Pons (tissue), 1 donor: ENCODE measurements at regions not wholly inside any gene's neighbourhood (a gene's known extent, or its start where the extent isn't known, plus 50 kb on each side); places are given as distances from the start of the nearest gene placed in this dataset.
"Not testable (repeated sequence)": the region's sequence is repeated elsewhere in the genome, so short reads cannot be mapped to it uniquely, and the experiment has no call there.

ENCODE experiments used
- DNase-seq: peaks from one replicate; pipeline ENCODE4 v3.0.0-alpha.2; 2016; ENCODE audit warnings: low spot score

DNA sequence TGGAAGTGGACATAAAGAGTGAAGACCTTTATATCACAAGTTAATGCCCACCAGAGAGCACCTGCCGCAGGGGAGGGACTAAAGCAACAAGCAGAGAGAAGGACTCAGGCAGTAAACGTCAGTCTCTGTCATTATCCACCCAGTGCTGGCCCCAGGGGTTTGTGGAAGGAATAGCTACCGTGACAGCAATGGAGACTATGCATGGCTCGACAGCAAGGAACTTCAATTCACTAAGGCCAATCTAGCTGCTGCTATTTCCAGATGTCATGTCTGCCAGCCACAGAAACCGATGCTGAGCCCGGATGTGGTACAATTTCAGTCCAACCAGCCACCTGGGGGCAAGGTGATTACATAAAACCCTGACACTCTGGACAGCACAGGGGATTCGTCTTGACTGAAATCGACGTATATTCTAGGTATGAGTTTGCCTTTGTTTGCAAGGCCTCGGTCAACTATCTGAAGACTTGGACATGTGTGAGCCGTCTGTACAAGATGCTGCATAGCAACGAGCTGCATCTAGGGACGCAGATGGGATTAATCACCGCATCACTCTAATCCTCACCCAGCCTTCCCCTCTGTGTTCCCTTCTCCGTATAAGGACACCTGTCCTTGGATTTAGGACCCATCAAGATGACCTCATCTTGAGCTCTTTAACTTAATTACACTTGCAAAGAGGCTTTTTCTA lies 154.1 kb upstream of the SH3BP4 start:
- no peak for DNase-seq

DNA sequence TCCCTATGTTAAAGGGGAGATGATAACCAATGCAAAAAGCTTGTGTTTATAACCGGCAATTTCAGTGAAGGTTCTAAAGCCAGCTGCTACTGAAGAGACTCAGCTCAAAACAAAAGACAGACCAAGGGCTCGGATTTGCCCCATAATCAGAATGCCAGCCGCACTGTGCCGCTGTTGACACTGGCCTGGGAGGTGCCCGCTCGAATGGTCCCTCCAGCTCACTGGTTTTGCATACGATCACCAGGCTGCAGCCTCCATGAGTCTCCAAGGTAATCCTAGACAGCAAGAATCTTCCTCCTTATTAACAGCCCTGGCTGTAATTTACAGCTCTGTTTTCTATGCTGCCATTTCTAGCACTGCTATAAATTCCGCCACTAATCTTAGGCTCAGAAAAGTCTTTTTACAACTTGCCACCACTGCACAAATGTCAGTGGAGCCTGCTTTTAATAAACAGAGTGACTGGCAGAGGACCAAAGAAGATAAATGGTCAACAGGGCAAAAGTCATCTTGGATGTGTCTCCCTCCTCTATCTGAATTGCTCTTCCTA lies 155.7 kb upstream of the SH3BP4 start:
- DNase-seq: peak; percentile 20

DNA sequence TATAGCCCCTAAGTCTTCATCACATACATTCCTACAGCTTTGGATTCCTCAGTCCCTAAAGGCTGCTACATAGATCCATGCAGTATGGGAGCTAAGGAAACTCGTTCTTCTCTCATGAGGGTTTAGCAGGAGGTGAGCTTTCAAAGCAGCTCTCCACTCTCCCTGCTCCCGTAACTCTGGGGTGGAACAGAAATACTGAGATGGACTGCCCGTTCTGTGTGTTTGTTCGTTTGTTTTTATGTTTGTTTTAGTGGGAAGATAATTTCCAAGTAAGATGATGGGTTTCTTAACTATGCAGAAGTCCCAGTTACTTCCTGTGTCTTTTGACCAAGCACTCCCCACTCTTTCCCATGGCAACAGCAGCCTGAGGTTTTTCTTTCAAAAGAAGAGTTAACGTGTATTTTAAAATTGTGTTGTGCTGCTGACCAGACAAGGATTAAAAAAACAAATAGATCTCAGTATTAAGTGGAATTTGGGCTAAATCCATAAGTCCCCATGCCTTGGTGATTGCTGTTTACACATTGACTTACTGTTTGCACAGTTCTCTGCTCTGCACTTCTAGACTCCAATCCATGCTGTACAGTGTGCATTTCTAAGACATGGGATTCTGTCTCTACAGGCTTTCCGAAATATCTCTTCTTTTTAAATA lies 156.4 kb upstream of the SH3BP4 start:
- no peak for DNase-seq

DNA sequence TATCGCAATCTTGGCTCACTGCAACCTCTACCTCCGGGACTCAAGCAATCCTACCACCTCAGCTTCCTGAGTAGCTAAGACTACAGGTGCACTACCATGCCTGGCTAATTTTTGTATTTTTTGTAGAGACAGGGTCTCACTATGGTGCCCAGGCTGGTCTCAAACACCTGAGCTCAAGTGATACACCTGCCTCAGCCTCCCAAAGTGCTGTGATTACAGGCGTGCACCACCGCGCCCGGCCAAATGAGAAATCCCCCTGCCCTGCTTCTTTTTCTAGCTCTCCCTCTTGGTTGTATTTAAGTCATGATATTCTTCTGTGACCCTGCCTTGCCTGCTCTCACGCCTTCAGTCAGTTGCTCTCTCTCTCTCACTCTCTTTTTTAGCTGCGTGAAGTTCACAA lies 157.0 kb upstream of the SH3BP4 start:
- no peak for DNase-seq

DNA sequence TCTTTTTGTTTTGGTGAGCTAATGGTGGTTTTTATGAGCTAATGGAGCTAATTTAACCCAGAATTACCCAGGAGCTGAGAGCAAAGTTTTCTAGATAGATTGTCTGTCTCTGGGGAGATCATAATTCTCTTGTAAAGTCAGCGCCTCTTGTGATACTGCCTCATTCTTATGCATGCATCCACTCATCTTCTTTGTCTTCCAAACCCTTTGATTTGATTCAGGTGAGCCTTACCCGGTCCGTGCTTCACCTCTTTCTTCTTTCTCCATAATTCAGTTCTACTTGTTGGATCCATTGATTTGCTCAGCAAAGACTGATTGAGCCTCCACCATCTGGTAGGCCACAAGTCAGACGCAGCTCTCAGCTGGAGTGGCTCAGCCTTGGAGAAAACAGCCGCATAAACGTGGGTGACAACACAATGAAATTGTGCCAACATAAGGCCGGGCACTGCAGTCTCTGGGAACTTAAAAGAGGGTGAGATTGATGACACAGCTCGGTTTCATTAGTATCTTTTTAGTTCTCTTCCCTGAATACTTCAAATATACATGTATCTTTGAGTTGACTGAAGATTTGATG lies 158.5 kb upstream of the SH3BP4 start:
- DNase-seq: no peak

DNA sequence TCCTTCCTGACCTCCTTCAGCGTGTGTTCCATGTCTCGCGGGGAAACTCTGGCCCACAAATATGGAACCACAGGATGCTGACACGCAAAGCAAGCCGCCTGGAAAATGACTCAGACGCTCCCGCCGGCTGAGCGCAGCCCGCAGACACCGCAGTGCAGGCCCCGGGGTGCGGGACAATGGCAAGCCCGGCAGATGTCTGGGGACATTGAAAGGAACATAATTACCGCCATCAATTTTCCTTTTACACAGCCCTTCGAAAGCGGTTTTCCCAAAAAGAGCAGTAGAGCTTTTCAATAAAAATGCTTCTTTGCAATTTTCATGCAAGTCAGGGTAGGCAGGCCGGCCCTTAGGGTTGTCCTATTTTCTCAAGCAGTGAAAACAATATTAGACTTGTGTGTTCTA lies 159.2 kb upstream of the SH3BP4 start:
- DNase-seq: peak; percentile 31

DNA sequence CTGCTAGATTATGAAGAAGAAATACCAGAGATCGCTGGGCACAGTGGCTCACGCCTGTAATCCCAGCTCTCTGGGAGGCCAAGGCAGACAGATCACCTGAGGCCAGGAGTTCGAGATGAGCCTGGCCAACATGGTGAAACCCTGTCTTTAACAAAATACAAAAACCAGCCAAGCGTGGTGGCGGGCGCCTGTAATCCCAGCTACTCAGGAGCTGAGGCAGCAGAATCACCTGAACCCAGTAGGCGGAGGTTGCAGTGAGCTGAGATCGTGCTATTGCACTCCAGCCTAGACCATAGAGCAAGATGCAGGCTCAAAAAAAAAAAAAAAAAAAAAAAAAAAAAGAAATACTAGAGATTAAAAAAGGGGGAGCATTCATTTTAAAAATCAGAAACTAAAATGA lies 159.7 kb upstream of the SH3BP4 start:
- not testable (repeated sequence) for DNase-seq

DNA sequence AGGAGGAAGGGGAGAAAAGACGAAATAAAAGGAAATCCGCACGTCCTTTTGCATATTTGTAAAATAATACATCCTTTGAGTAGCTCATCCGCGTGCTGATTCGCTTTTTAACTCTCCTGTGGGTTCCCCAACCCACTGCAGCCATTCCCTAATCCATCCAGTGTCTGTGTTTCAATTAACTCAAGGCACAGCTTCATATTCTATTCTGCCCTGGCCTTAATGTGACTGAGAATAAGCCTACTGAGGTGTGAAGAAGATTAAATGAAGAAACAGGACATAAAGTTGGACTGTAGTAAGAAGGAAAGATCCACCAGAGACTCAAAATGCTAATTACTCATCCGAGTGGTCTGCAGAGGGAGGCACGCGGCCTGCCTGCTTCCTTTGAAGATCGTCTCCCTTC lies 161.4 kb upstream of the SH3BP4 start:
- DNase-seq: no peak

DNA sequence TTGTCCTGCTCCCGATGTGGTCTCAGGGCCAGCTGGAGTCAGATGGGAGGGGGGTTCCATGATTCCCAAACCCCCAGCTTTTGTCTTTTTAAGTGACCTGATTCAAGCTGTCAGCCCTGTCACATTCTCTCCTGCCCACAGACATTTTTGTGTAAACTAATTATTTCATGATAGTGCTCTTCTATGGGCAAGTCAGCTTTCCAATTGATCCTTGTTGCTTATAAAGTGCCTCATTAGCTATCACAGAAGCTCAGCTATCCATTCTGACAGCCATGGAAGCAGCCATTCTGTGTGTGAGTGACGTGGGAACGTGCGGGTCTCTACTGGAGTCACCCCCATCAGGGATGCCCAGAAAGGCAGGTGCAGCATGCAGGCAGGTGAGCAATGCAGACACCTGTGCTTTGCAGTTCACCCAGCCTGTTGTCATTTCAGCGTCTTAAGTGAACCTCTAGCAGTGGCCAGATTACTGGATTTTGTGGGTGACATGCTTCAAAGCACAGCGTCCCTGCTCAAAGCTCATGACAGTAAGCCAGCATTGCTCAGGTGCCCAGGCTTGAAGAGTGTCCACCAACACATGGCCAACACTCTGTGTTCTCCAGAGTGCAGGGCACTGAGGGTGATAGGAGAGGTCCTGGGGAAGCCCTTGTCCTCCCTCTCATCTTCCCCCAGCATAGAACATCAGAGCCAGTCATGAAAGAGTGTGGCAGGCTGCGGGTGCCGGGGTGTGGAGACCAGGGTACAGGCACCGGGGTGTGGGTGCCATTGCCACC lies 162.1 kb upstream of the SH3BP4 start:
- DNase-seq: no peak

DNA sequence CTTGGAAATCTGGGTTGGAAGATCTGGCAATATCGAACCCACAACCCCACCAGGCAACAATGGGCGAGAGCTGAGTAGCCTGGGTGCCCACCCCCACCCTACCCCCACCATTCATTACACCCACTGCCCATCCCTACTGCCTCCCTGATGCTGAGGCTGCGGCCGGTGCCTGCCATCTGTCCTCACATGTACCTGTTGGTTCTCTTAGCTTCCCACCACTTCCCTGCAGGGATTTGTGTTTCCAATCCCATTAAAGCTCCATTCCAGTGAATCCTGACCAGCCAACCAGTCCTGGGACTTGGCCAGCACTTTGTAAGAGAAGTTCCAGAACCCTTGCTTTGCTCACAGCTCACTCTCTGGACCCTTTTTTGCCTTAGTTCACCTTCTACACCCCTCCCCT lies 163.0 kb upstream of the SH3BP4 start:
- no peak for DNase-seq

DNA sequence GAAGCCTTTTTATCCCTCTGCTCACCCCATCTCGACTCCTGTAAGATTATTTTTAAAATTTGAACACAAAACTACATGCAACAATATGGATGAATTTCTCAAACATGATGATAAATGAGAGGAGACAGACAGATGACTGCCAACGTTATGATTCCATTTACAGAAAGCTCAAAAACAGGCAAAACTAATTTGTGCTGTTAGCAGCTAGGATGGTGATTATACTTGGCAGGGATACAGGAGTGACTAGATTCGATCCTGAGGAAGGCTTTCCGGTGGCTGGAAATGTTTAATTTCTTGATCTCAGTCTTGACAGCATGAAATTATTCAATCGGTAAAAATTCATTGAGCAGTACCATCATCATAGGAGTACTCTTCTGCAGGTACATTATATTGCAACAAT lies 163.4 kb upstream of the SH3BP4 start:
- no peak for DNase-seq

DNA sequence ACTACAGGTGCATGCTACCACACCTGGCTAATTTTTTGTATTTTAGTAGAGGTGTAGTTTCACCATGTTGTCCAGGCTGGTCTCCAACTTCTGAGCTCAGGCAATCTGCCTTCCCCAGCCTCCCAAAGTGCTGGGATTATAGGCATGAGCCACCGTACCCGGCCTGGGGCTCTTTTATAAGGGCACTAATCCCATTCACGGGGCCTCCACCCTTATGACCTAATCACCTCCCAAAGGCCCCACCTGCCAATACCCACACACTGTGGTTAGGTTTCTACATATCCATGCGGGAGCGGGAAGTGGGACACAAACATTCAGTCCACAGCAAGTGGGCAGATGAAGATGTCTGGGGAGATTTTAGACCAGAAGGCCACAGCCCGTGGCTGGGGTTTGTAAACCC lies 164.7 kb upstream of the SH3BP4 start:
- DNase-seq: no peak

DNA sequence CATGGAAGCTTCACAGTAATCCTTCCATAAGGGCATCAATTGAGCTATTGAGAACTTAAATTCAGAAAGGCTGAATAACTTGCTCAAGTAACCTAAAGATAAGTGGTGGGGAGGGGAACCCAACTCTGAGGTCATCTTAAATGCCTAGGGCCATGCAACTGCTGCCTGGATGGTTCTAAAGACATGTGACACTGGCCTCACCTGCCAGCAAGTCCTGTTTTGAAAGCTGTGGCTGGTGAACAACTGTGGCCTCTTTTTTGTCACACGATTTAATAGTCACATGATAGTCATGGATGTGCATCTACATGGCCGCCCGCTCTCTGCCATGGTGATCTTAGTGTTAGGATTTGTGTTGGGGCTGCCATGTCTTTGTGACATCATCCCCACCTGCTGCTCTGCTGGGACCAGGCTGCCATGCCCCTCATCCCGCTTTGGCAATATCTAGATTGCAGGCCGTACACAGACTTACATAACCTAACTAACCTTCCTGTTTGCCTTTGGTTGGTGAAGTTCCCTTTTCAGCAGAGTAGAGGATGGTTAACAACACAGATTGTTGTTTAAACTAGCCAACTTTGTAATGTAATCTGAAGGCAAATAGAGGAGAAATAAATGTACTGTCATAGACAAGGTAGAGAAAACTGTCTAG lies 177.9 kb upstream of the SH3BP4 start:
- DNase-seq: no peak

DNA sequence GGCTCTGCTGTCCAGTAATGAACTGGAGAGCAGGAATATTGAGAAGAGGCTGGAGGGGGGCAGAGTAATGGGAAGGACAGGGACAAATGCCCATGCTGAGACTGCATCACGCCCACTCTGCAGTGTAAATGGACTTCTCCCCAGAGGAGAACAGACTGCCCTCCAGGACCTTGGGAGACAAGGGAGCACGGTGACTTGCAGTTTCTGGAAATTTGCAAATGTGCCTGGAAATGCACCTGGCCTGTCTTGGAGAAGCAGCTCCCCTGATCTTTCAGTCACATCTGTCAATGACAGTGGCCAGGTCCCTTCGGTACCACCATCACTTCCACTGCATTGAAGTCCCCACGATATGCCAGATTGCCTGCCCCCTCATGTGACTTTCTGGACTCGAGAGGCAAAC lies 178.7 kb upstream of the SH3BP4 start:
- DNase-seq: no peak

DNA sequence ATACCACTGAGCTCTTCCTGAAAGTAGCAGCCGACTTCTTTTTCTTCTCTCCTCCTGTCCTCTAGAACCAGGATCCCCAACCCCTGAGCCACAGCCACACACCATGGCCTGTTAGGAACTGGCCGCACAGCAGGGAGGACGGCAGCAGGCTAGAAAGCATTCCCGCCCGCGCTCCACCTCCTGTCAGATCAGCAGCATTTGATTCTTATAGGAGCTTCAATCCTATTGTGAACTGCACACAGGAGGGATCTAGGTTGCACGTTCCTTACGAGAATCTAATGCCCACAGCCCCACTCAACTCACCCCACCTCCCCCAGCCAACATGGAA lies 179.1 kb upstream of the SH3BP4 start:
- no peak for DNase-seq

DNA sequence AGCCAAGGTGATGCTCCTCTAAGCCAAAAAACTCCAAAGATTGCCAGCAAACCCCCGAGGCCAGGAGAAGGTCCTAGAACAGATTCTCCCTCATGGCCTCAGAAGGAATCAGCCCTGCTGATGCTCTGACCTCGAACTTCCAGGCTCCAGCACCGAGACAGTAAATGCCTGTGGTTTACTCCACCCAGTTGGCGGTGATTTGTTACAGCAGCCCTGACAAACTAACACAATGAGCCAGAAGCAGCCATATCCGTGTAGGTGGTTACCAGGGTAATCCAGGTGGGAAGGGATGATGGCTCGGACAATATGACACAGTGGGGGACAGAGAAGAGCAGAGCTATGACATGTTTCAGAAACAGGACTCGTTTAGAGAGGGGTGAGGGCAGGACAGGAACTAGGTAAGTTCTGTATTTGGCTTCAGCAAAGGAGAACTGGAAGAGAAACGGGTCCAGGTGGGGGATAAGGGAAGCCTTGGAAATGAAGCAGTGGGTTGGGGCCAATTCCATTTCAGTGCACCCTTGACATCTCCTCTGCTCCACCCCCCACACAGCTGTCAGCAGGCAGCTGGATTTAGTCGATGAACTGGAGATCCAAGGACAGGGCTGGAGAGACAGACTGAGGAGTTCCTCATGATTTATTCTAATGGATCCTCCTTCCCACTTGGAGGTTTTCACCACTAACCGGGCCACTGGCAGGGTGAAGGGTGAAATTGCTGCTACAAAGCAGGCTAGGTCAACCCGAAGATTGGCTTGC lies 179.7 kb upstream of the SH3BP4 start:
- no peak for DNase-seq

DNA sequence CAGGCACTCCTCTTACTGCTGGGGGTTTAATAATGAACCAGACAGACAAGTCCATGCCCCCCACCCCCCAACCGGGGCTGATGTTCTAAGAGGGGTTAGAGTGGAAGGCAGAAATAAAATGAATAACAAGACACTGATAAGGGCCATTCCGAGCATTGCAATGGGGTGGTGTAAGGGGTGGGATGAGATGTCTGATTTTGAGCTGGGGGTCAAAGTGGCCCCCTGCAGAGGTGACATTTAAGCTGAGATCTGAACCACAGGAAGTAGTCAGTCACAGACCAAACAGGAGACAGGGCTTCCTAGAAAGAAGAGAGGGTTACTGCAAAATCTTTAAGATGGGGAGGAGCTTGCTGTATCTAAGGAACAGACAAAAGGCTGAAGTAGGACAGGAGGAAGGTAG lies 180.6 kb upstream of the SH3BP4 start:
- DNase-seq: no peak

DNA sequence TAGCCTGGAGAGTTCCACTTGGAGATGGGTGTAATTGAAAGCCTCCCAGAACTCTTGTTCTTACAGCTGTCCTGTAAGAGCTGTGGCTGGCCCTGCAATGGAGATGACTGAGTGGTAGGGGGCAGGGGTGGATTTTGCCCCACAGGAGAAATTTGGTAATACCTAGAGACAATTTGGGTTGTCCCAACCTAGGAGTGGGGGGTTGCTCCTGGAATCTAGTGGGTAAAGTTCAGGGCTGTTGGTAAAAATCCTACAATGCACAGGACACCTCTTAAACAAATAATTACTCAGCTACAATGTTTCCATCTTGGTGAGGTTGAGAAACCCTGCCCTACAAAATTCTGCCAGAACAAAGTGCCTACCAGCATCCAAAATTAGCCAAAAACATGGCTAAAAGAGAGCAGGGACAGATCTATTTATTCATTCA lies 181.1 kb upstream of the SH3BP4 start:
- no peak for DNase-seq

DNA sequence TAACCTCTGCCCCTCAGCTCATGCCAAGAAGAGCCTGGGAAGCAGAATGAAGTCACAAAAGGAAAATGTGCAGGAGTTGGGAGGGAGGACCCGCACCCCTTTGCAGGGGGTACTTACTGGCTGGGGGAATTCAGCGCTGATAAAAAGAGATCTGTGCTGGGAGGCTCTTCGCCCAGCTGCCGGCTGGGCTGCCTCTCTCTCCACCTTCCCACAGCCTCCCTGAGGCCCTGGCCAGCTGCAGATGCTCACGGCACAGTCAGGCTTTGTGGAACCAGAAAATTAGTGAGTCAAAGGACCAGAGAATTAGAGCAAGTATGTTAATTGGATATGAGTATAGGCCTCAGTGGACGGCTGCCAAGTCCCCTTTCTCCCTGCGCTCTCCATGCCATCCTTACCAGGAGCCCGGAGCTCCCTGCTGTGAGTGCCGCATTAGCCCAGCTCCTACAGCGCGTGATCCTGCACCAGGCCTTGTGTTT lies 181.7 kb upstream of the SH3BP4 start:
- peak; percentile 34 for DNase-seq

DNA sequence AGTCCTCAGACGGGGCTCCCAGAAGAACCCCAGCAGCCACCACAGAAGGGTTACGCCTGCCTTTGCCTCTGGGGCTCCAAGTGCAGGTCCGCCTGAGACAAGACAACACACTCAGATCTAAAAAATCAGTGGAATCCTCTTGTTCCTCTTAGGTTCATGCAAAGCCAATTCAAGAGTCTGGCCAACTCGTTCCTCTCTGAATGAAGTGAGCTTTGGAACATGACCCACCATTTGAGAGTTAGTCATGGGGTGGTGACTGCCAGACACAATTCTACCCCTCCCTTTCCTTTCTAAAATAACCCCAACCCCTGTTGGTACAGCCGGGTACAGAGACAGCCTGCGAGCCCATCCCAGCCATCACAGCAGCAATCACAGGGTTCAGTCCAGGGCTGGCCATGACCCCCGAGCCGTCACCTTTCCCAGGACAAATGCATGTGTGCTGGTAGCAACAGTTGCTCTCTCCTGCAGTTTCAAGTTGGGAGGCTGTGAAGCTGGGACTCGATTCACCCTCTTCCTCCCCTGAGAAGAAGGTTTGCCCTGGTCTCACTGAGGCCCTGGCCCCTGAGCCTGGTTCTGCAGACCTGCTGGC lies 183.1 kb upstream of the SH3BP4 start:
- no peak for DNase-seq

DNA sequence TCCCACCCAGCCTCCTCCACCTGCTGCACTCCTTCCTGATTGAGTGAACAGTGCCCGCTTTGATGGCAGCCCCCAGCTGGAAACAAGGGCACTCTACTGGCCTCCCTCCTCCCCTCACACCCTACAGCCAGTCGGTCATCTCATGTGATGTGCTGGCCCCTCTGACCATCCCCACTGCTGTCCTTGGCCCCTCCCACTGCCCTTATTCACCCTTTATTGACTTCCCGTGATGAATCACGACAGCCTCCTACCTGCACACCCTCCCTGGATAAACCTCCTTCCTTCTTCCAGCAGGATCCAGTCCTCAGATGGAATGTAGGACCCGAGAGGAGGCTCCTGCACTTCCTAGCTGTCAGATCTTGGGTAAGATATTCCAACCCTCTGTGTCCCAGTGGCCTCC lies 186.5 kb upstream of the SH3BP4 start:
- no peak for DNase-seq
